ENCODE measurements at regions not wholly inside any gene's neighbourhood (a gene's known extent, or its start where the extent isn't known, plus 50 kb on each side); places are given as distances from the start of the nearest gene placed in this dataset.

- no peak for TF ChIP-seq CTCF (IDR thresholded peaks at IDR 0.05; ENCODE audit: low read length)
- no peak for TF ChIP-seq EZH2phosphoT487 (IDR thresholded peaks at IDR 0.05; ENCODE audit: low read length)
These were observed 727.2 kb upstream of the MARCKS start for GRCh38 chr6:113129991-113130390.

All from MM.1S (cell line).